HTR-8/SVneo (cell line): ENCODE measurements at regions not wholly inside any gene's neighbourhood (a gene's known extent, or its start where the extent isn't known, plus 50 kb on each side); places are given as distances from the start of the nearest gene placed in this dataset.
"Not testable (repeated sequence)": the region's sequence is repeated elsewhere in the genome, so short reads cannot be mapped to it uniquely, and the experiment has no call there.

ENCODE experiments used
- DNase-seq: peaks from one replicate; pipeline ENCODE4 v3.0.0; 2011; ENCODE audit warnings: low spot score, mixed read lengths; ENCODE audit not compliant: insufficient read length
- FAIRE-seq: peaks from 2 replicates; lab custom pipeline; 2011; peaks lifted over from hg19 to GRCh38; lab: Jason Lieb, UNC

GRCh38 chr1:38680801-38681510, 178.6 kb downstream of the RRAGC start:
- FAIRE-seq (no peak), DNase-seq (no peak)

GRCh38 chr1:38677756-38678155, 181.8 kb downstream of the RRAGC start:
- no peak for FAIRE-seq

GRCh38 chr1:38677311-38677710, 182.3 kb downstream of the RRAGC start:
- FAIRE-seq, result no peak
- DNase-seq, result no peak

More at GRCh38 chr1:38677756-38678155, 181.8 kb downstream of the RRAGC start:
- DNase-seq, result no peak

GRCh38 chr1:38672692-38673091, 186.9 kb downstream of the RRAGC start:
- DNase-seq, result no peak
- no peak for FAIRE-seq

- FAIRE-seq (no peak), DNase-seq (no peak)
These were observed 188.4 kb downstream of the RRAGC start for GRCh38 chr1:38671221-38671620.

- FAIRE-seq (no peak), DNase-seq (no peak)
These were observed 188.9 kb downstream of the RRAGC start for GRCh38 chr1:38670544-38671122.

- DNase-seq (no peak), FAIRE-seq (no peak)
These were observed 191.9 kb downstream of the RRAGC start for GRCh38 chr1:38667626-38668025.

- no peak for DNase-seq
- FAIRE-seq, result no peak
These were observed 197.4 kb downstream of the RRAGC start for GRCh38 chr1:38662126-38662525.

- no peak for FAIRE-seq
- DNase-seq, result no peak
These were observed 200.7 kb downstream of the RRAGC start for GRCh38 chr1:38658883-38659282.

- no peak for FAIRE-seq
These were observed 201.7 kb downstream of the RRAGC start for GRCh38 chr1:38657873-38658272.

GRCh38 chr1:38657207-38657840, 202.2 kb downstream of the RRAGC start:
- no peak for FAIRE-seq
- no peak for DNase-seq

More at GRCh38 chr1:38657873-38658272, 201.7 kb downstream of the RRAGC start:
- DNase-seq, result no peak

- no peak for FAIRE-seq
- no peak for DNase-seq
These were observed 202.8 kb downstream of the RRAGC start for GRCh38 chr1:38656726-38657125.

- FAIRE-seq, result no peak
- no peak for DNase-seq
These were observed 207.4 kb downstream of the RRAGC start for GRCh38 chr1:38652217-38652616.

- DNase-seq (no peak), FAIRE-seq (no peak)
These were observed 207.9 kb downstream of the RRAGC start for GRCh38 chr1:38651669-38652068.

GRCh38 chr1:38648417-38648816, 211.2 kb downstream of the RRAGC start:
- no peak for FAIRE-seq
- no peak for DNase-seq

- DNase-seq, FAIRE-seq: not testable (repeated sequence)
These were observed 212.2 kb downstream of the RRAGC start for GRCh38 chr1:38647341-38647740.

- FAIRE-seq, result no peak
These were observed 215.5 kb downstream of the RRAGC start for GRCh38 chr1:38644092-38644491.

GRCh38 chr1:38641661-38642060, 217.9 kb downstream of the RRAGC start:
- no peak for DNase-seq
- FAIRE-seq, result no peak

More at GRCh38 chr1:38644092-38644491, 215.5 kb downstream of the RRAGC start:
- DNase-seq, result no peak

GRCh38 chr1:38640371-38640770, 219.2 kb downstream of the RRAGC start:
- DNase-seq (no peak), FAIRE-seq (no peak)

GRCh38 chr1:38628241-38628640, 231.3 kb downstream of the RRAGC start:
- DNase-seq, result no peak
- no peak for FAIRE-seq

- DNase-seq (no peak), FAIRE-seq (no peak)
These were observed 233.6 kb downstream of the RRAGC start for GRCh38 chr1:38625939-38626338.
